ENCODE measurements at regions not wholly inside any gene's neighbourhood (a gene's known extent, or its start where the extent isn't known, plus 50 kb on each side); places are given as distances from the start of the nearest gene placed in this dataset.

DNA sequence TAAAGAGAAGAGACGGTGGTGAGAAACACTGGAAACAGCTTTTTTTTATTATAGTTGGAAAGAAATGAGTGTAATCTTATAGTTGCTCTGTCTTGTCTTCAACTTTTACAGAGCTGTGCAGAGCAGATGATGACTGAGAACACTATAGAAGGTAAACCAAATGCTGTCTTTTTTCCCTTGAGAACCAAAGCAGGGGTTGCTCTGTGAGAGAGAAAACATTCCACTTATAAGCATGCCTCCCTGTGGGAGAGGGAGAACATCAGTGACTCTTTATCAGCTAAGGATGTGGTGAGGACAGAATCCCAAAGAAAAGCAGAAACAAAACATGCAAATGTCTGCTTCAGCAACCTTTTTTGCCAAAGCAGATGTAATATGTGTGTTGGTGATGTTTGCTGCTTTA, 179.3 kb upstream of the HDDC2 start:
- TF ChIP-seq EZH2phosphoT487 (IDR thresholded peaks at IDR 0.05; ENCODE audit: borderline replicate concordance, low read length): no peak
- no peak for TF ChIP-seq CTCF (conservative IDR thresholded peaks at IDR 0.05; ENCODE audit: low read depth, low read length)
- TF ChIP-seq EZH2 (IDR thresholded peaks at IDR 0.05; ENCODE audit: low read length, unreplicated experiment): no peak

All from PC-3 (cell line).